DND-41 (cell line): ENCODE measurements at regions not wholly inside any gene's neighbourhood (a gene's known extent, or its start where the extent isn't known, plus 50 kb on each side); places are given as distances from the start of the nearest gene placed in this dataset.
"Not testable (repeated sequence)": the region's sequence is repeated elsewhere in the genome, so short reads cannot be mapped to it uniquely, and the experiment has no call there.

Experiments used
- ATAC-seq: fragments of 200-7000 bp; cut with Tn5 transposase; 3 replicates; pipeline ENCODE4 v1.9.1; 2021; ENCODE audit warnings: low read depth; ENCODE audit not compliant: insufficient read depth
- DNase-seq: peaks from one replicate; pipeline ENCODE4 v3.0.0-alpha.2; 2020
- H2AFZ ChIP-seq: 2 replicates; pipeline ENCODE4 v1.6.0; 2012; ENCODE audit warnings: low read depth, low read length
- H3K27ac ChIP-seq: 2 replicates; pipeline ENCODE4 v1.5.1; 2012; ENCODE audit warnings: low read length, inconsistent platforms
- H3K27me3 ChIP-seq: fragments of 200-600 bp; sonication (generic); 2 replicates; pipeline ENCODE4 v1.6.0; 2012; ENCODE audit warnings: low read length, mild to moderate bottlenecking, inconsistent platforms; ENCODE audit not compliant: insufficient read depth, poor library complexity
- H3K36me3 ChIP-seq: 2 replicates; pipeline ENCODE4 v1.5.1; 2012; ENCODE audit warnings: low read length, inconsistent platforms; ENCODE audit not compliant: insufficient read depth
- H3K4me1 ChIP-seq: 2 replicates; pipeline ENCODE4 v1.5.1; 2012; ENCODE audit warnings: mild to moderate bottlenecking, low read length; ENCODE audit not compliant: insufficient read depth
- H3K4me2 ChIP-seq: 2 replicates; pipeline ENCODE4 v1.6.0; 2012; ENCODE audit warnings: mild to moderate bottlenecking, moderate library complexity, low read length, inconsistent platforms; ENCODE audit not compliant: insufficient read depth
- H3K4me3 ChIP-seq, 2 experiments: fragments of 200-600 bp in 1 of 2; shearing (Covaris generic) in 1 of 2; 2 replicates each; pipeline ENCODE4 v1.5.1; 2012 to 2016; ENCODE audit warnings: inconsistent platforms in 2 of 2, low read length in 2 of 2, mild to moderate bottlenecking in 2 of 2, low read depth in 1 of 2, moderate library complexity in 1 of 2
- H3K79me2 ChIP-seq: 2 replicates; pipeline ENCODE4 v1.6.0; 2012; ENCODE audit warnings: low read length, inconsistent platforms; ENCODE audit not compliant: insufficient read depth
- H3K9ac ChIP-seq: 2 replicates; pipeline ENCODE4 v1.6.0; 2012; ENCODE audit warnings: low read depth, mild to moderate bottlenecking, inconsistent platforms, low read length, moderate library complexity
- H3K9me3 ChIP-seq: 2 replicates; pipeline ENCODE4 v1.5.1; 2012; ENCODE audit warnings: low read length, moderate library complexity, mild to moderate bottlenecking, inconsistent platforms; ENCODE audit not compliant: insufficient read depth, severe bottlenecking
- H4K20me1 ChIP-seq: 2 replicates; pipeline ENCODE4 v1.6.0; 2012; ENCODE audit warnings: low read length; ENCODE audit not compliant: insufficient read depth
- CTCF ChIP-seq: IDR thresholded peaks from 2 replicates; pipeline ENCODE4 v1.5.1; 2012; ENCODE audit warnings: borderline replicate concordance, low read length, moderate library complexity, mild to moderate bottlenecking; ENCODE audit not compliant: poor library complexity, severe bottlenecking; ENCODE audit errors: extremely low read depth
- EZH2 ChIP-seq: IDR thresholded peaks from 3 replicates; pipeline ENCODE4 v1.6.1; 2012; ENCODE audit warnings: borderline replicate concordance, low read depth, mild to moderate bottlenecking, moderate library complexity, low read length, inconsistent platforms; ENCODE audit not compliant: severe bottlenecking

GRCh38 chrX:76821276-76821675 lies 393.8 kb downstream of the MAGEE1 start:
- no peaks in the 10 kb centered on the region for H3K4me1 ChIP-seq
- no peak overlapping the region for H3K4me3 ChIP-seq
- no peaks in the 10 kb centered on the region for H3K36me3 ChIP-seq
- no peaks in the 10 kb centered on the region for H3K27me3 ChIP-seq
- no peaks in the 10 kb centered on the region for H3K9me3 ChIP-seq
- H2AFZ ChIP-seq: no peak overlapping the region
- no peaks in the 10 kb centered on the region for H3K79me2 ChIP-seq
- H3K9ac ChIP-seq: no peak overlapping the region
- H3K4me2 ChIP-seq: no peak overlapping the region
- no peak overlapping the region for H3K27ac ChIP-seq
- DNase-seq (no peak), ATAC-seq (no peak)
- TF ChIP-seq CTCF (no peak), EZH2 (no peak)
- no peaks in the 10 kb centered on the region for H4K20me1 ChIP-seq

- no peak for DNase-seq
- H4K20me1 ChIP-seq: no peaks in the 10 kb centered on the region
- H3K27ac ChIP-seq: no peak overlapping the region
- H3K4me2 ChIP-seq: no peak overlapping the region
- H3K9me3 ChIP-seq: no peaks in the 10 kb centered on the region
- no peak overlapping the region for H2AFZ ChIP-seq
- TF ChIP-seq CTCF (no peak), EZH2 (no peak)
- H3K4me1 ChIP-seq: no peaks in the 10 kb centered on the region
- H3K4me3 ChIP-seq: no peak overlapping the region
- no peaks in the 10 kb centered on the region for H3K36me3 ChIP-seq
- H3K79me2 ChIP-seq: no peaks in the 10 kb centered on the region
- no peak for ATAC-seq
- no peaks in the 10 kb centered on the region for H3K27me3 ChIP-seq
- H3K9ac ChIP-seq: no peak overlapping the region
Observed at GRCh38 chrX:76827672-76828071, 400.2 kb downstream of the MAGEE1 start.

GRCh38 chrX:76840902-76841301 lies 413.4 kb downstream of the MAGEE1 start:
- H3K4me3 ChIP-seq, H3K27me3 ChIP-seq, H4K20me1 ChIP-seq, DNase-seq, H3K4me2 ChIP-seq, H3K79me2 ChIP-seq, H3K9me3 ChIP-seq, H3K4me1 ChIP-seq, H2AFZ ChIP-seq, H3K27ac ChIP-seq, H3K36me3 ChIP-seq, ATAC-seq, H3K9ac ChIP-seq: not testable (repeated sequence)

GRCh38 chrX:76850851-76851250 lies 423.3 kb downstream of the MAGEE1 start:
- ATAC-seq (no peak), DNase-seq (no peak)
- Histone ChIP-seq H3K4me3 (no peak overlapping the region), H3K9me3 (no peaks in the 10 kb centered on the region), H4K20me1 (no peaks in the 10 kb centered on the region), H3K27ac (no peak overlapping the region), H3K79me2 (no peaks in the 10 kb centered on the region), H3K27me3 (no peaks in the 10 kb centered on the region), H3K4me1 (no peaks in the 10 kb centered on the region), H3K4me2 (no peak overlapping the region), H3K36me3 (no peaks in the 10 kb centered on the region), H3K9ac (no peak overlapping the region), H2AFZ (no peak overlapping the region)
- TF ChIP-seq EZH2: no peak
- peak; percentile 24 for TF ChIP-seq CTCF
